SKM-1 treated with dmso at 0.1 percent for 144 hours (cell line): ENCODE measurements at regions not wholly inside any gene's neighbourhood (a gene's known extent, or its start where the extent isn't known, plus 50 kb on each side); places are given as distances from the start of the nearest gene placed in this dataset.
"Not testable (repeated sequence)": the region's sequence is repeated elsewhere in the genome, so short reads cannot be mapped to it uniquely, and the experiment has no call there.

Experiments
- DNase-seq: peaks from one replicate; lab custom pipeline; 2025; ENCODE audit not compliant: unreplicated experiment; lab: John Stamatoyannopoulos, UW

DNA sequence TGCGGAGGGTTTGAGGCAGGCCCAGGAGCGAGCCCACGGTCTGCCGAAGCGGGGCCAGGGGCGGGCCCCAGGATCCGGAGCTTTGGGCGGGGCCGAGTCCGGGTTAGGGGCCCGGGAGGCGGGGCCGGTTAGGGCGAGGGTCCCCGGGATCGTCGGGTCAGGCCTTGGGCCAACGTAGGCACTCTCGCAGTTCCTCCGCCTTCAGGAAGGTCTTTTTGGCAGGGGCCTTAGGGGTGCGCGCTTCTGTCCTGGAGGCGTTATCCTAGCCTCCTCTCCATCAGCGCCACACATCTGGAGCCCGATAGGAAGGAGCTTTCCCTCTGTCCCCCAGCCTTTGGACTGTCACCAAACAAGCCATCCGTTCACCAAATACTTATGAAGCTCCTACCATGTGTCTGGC, 131.8 kb upstream of the ALDH3B2 start:
- DNase-seq = not testable (repeated sequence)

DNA sequence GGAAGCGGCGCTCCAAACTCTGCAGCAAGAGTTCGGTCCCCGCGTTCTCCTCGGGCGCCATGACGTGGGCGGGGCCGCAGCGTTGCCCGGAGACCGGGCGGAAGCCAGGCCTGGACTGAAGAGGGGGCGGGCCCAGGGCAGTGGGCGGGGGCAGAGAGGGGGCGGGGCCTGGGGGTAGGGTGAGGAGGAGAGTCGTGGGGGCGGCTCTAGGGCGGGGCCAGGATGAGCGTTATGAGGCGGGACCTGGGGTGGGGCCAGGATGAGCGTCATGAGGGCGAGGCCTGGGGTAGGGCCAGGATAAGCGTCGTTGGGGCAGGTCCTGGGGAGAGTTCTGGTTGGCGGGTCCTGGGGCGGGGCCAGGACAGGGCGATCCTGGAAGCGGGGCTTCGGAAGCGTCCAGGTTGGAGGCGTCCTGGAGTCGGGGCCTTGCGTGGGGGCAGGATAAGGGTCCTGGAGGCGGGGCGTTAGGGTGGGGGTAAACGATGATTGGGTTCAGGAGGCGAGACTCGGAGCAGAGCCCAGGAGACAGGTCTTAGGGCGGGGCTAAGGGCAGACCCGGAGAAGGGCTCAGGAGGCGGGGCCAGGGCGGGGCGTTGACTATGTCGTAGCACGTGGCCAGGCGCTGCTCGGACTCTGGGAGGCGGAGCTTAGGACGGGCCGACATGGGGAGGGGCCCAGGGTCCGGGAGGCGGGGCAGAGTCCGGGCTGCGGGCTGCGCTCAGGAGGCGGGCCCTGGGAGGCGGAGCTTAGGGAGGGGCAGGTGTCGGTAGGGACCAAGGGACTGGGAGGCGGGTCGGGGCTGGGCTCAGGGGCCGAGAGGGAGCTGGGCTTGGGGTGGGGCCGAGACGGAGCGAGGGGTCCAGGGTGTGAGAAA, 131.1 kb upstream of the ALDH3B2 start:
- peak; percentile 88 for DNase-seq

GRCh38 chr11:67804435-67805252, 130.2 kb upstream of the ALDH3B2 start:
- not testable (repeated sequence) for DNase-seq

DNA sequence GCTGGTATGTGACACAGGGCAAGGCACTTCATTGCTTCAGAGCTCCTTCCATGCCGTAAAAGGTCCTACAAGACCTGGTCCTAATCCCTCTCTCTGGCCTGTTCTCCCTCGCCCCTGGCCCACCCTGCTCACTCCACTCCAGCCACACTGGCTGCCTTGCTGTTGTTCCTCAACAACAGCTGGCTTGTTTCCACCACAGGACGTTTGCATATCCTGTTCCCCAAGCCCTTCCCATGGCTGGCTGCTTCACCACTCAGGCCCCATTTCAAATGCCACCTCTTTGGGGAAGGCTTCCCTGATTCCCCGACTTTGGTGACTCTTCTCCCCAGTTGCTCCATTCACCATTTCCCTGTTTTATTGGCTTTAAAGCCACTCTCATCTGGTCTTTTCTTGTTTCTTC, 129.1 kb upstream of the ALDH3B2 start:
- DNase-seq = not testable (repeated sequence)

GRCh38 chr11:67803055-67803454, 128.6 kb upstream of the ALDH3B2 start:
- DNase-seq = not testable (repeated sequence)

DNA sequence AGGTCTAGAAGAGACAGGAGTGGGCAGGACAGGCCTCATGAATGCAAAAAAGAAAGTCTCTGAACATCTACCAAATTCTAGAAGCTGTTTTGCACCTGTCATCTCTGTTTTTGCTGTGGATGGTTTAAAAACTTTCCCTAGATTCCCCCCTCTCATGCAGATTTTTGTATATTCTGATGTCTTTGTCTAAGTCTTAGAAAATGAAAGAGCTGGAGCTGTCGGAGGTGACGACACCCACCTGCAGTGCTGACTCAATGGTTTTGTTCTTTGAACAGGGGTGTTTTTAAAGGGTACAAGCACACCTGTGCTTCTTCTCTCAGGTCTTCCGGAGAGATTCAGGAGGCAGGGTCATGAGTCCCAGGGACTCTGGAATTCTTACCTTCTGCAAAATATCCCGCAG, 128.2 kb upstream of the ALDH3B2 start:
- DNase-seq = not testable (repeated sequence)

DNA sequence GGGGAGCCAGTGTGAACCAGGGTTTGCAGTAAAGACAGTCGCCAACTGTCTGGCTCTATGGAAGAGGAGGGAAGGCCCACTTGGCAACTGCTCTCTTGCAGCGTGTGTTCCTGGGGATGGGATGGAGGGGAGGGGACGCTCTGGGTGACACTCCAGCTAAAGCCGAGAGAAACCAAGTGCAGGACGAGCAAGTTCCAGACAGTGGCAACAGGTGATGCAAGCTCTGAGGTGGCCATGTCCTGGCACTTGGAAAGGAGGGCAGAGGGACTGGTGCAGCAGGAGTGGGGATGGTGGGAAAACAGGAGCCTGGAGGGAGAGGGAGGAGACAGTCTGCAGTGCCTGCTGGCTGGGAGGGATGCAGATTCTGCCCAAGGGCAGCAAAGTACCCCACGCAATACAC, 127.0 kb upstream of the ALDH3B2 start:
- DNase-seq = not testable (repeated sequence)

- DNase-seq = not testable (repeated sequence)
Observed at GRCh38 chr11:67800591-67800990, 126.2 kb upstream of the ALDH3B2 start.

DNA sequence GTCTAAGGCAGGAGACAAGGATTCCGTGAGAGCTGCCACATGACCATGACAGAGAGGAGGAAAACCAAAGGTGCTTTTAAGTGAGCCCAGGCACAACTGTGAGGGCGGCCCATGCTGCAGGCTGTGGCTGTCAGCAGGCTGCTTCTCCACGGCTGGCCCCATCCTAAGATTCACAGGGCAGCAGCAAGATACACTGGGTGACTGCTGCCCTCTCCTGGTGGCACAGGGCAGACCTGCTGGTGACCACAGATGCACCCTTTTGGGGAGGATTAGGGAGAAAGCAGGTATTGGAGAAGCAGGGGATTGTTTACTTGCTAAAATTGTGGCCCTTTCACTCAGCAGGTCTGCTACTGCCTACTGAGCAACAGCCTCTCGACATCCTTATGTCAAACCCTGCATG, 125.4 kb upstream of the ALDH3B2 start:
- DNase-seq = not testable (repeated sequence)

- not testable (repeated sequence) for DNase-seq
Observed at GRCh38 chr11:67797726-67798521, 123.5 kb upstream of the ALDH3B2 start.

GRCh38 chr11:67795746-67796145, 121.3 kb upstream of the ALDH3B2 start:
- no peak for DNase-seq

DNA sequence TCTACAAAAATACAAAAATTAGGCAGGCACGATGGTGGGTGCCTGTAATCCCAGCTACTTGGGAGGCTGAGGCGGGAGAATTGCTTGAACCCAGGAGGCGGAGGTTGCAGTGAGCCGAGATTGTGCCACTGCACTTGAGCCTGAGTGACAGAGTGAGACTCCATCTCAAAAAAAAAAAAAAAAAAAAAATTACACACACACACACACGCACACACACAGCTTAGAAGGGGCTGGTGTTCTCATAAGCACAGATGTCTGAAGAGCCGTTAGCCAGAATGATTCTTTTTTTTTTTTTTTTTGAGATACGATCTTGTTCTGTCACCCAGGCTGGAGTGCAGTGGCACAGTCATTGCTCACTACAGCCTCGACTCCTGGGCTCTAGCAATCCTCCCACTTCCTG, 119.3 kb upstream of the ALDH3B2 start:
- DNase-seq = not testable (repeated sequence)

- DNase-seq = not testable (repeated sequence)
Observed at GRCh38 chr11:67792273-67792990, 118.0 kb upstream of the ALDH3B2 start.

- not testable (repeated sequence) for DNase-seq
Observed at GRCh38 chr11:67791598-67792170, 117.3 kb upstream of the ALDH3B2 start.

DNA sequence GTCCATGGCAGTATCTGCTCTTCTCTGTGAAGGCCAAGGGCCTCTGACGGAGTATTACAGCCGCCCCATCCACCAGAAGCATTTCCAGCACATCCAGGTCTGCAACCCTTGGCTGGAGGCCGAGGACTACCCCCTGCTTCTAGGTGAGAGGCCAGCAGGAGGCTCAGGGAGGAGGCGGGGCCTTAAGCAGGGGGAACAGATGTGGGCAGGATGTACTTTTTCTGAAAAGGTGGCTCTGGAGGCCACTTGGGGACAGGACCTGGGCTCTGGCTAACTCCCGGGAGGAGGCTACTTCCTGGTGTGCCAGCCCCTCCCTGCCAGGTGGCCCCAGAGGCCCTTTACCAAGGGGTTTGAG, 113.9 kb upstream of the ALDH3B2 start:
- DNase-seq = not testable (repeated sequence)

GRCh38 chr11:67787681-67788340, 113.4 kb upstream of the ALDH3B2 start:
- not testable (repeated sequence) for DNase-seq

DNA sequence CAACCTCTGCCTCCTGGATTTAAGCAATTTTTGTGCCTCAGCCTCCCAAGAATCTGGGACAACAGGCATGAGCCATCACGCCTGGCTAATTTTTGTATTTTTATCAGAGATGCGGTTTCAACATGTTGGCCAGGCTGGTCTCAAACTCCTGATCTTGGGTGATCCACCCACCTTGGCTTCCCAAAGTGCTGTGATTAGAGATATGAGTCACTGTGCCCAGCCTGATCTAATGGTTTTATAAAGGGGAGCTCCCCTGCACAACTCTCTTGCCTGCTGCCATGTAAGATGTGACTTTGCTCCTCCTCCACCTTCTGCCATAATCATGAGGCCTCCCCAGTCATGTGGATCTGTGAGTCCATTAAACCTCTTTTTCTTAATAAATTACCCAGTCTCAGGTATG, 107.5 kb upstream of the ALDH3B2 start:
- not testable (repeated sequence) for DNase-seq

GRCh38 chr11:67781506-67781905, 107.1 kb upstream of the ALDH3B2 start:
- not testable (repeated sequence) for DNase-seq

DNA sequence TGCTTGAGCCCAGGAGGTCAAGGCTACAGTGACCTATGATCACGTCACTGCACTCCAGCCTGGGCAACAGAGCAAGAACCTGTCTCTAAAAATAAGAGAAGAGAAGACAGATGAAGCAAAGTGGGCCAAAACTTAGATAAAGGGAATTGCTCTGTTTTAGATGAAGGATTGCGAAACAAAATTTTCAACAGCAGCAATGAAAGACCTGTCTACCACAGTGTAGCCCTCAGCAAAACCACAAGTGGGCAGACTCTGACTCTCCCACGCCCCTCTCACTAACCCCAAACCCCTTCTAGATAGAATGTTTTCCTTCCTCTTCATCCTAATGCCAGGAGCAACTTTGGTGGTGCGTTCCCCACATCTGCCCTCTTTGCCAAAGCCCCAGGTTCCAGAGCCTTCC, 105.6 kb upstream of the ALDH3B2 start:
- DNase-seq = peak; percentile 40
